HEK293 (cell line): ENCODE measurements at regions not wholly inside any gene's neighbourhood (a gene's known extent, or its start where the extent isn't known, plus 50 kb on each side); places are given as distances from the start of the nearest gene placed in this dataset.

Experiments used
- ATF2 ChIP-seq: fragments of 450-650 bp; formaldehyde crosslinking; IDR thresholded peaks from 2 replicates; pipeline ENCODE4 v1.5.1; 2016; ENCODE audit warnings: missing biosample characterization, missing genetic modification characterization, low read depth
- BCL11B ChIP-seq: fragments of 450-650 bp; formaldehyde crosslinking; IDR thresholded peaks from 2 replicates; pipeline ENCODE4 v1.5.1; 2016; ENCODE audit warnings: low read depth, missing biosample characterization, missing genetic modification characterization
- BCL6B ChIP-seq: fragments of 450-650 bp; formaldehyde crosslinking; IDR thresholded peaks from 2 replicates; pipeline ENCODE4 v1.5.1; 2017; ENCODE audit warnings: missing biosample characterization, missing genetic modification characterization
- CTCF ChIP-seq: fragments of 450-650 bp; formaldehyde crosslinking; IDR thresholded peaks from 2 replicates; pipeline ENCODE4 v1.5.1; 2016; ENCODE audit warnings: missing biosample characterization, missing genetic modification characterization
- PRDM1 ChIP-seq: fragments of 450-650 bp; formaldehyde crosslinking; IDR thresholded peaks from 2 replicates; pipeline ENCODE4; 2016; ENCODE audit warnings: missing biosample characterization, missing genetic modification characterization
- PRDM4 ChIP-seq: fragments of 450-650 bp; formaldehyde crosslinking; IDR thresholded peaks from 2 replicates; pipeline ENCODE4 v1.5.1; 2017; ENCODE audit warnings: missing biosample characterization, missing genetic modification characterization
- YY1 ChIP-seq: fragments of 450-650 bp; formaldehyde crosslinking; IDR thresholded peaks from 2 replicates; pipeline ENCODE4 v1.5.1; 2018; ENCODE audit warnings: missing biosample characterization, missing genetic modification characterization
- ZBTB7A ChIP-seq: fragments of 450-650 bp; formaldehyde crosslinking; IDR thresholded peaks from 2 replicates; pipeline ENCODE4 v1.5.1; 2016; ENCODE audit warnings: low read depth, missing biosample characterization, missing genetic modification characterization
- ZFP41 ChIP-seq: fragments of 450-650 bp; formaldehyde crosslinking; IDR thresholded peaks from 2 replicates; pipeline ENCODE4 v1.5.1; 2016; ENCODE audit warnings: missing biosample characterization, missing genetic modification characterization, borderline replicate concordance
- ZNF140 ChIP-seq: fragments of 450-650 bp; formaldehyde crosslinking; IDR thresholded peaks from 2 replicates; pipeline ENCODE4 v1.5.1; 2016; ENCODE audit warnings: missing biosample characterization, missing genetic modification characterization
- ZNF426 ChIP-seq: fragments of 450-650 bp; formaldehyde crosslinking; IDR thresholded peaks from 2 replicates; pipeline ENCODE4 v1.5.1; 2017; ENCODE audit warnings: missing biosample characterization, missing genetic modification characterization, mild to moderate bottlenecking, inconsistent platforms, moderate library complexity

GRCh38 chr2:217691920-217692666, 310.7 kb downstream of the TNS1 start:
- no peak for TF ChIP-seq BCL11B (tag by site-specific recombination)
- TF ChIP-seq CTCF (tag by site-specific recombination): no peak
- no peak for TF ChIP-seq ATF2
- no peak for TF ChIP-seq PRDM1 (tag by site-specific recombination)
- no peak for TF ChIP-seq PRDM4 (tag by site-specific recombination)
- no peak for TF ChIP-seq ZNF140 (tag by site-specific recombination)
- no peak for TF ChIP-seq YY1 (tag by site-specific recombination)
- no peak for TF ChIP-seq BCL6B
- TF ChIP-seq ZBTB7A: no peak
- TF ChIP-seq ZNF426 (tag by site-specific recombination): no peak
- no peak for TF ChIP-seq ZFP41 (tag by site-specific recombination)
